Left ventricle myocardium inferior (tissue), 1 donor: ENCODE measurements at regions not wholly inside any gene's neighbourhood (a gene's known extent, or its start where the extent isn't known, plus 50 kb on each side); places are given as distances from the start of the nearest gene placed in this dataset.
A peak's percentile ranks its signal among the peaks of the same experiment; 100 is the strongest.

Source experiments
- DNase-seq: peaks from one replicate; pipeline ENCODE4 v3.0.0-alpha.2; 2020
- H3K27ac ChIP-seq: fragments of 200-600 bp; replicated peaks from 2 replicates; pipeline ENCODE4 v1.8.0; 2021
- H3K27me3 ChIP-seq: fragments of 200-600 bp; 2 replicates; pipeline ENCODE4 v1.8.0; 2021; ENCODE audit warnings: low read depth
- H3K36me3 ChIP-seq: fragments of 200-600 bp; 2 replicates; pipeline ENCODE4 v1.8.0; 2021
- H3K4me1 ChIP-seq: fragments of 200-600 bp; 2 replicates; pipeline ENCODE4 v1.8.0; 2021
- H3K4me3 ChIP-seq: fragments of 200-600 bp; 2 replicates; pipeline ENCODE4 v1.8.0; 2021; ENCODE audit warnings: mild to moderate bottlenecking, moderate library complexity
- H3K9me3 ChIP-seq: fragments of 200-600 bp; replicated peaks from 2 replicates; pipeline ENCODE4 v1.8.0; 2021
- CTCF ChIP-seq: fragments of 200-600 bp; IDR thresholded peaks from 2 replicates; pipeline ENCODE4 v1.8.0; 2021; ENCODE audit warnings: antibody characterized with exemption, mild to moderate bottlenecking, borderline replicate concordance
- intact Hi-C: fragments of 100-400 bp; cut with micrococcal nuclease; formaldehyde crosslinking; loops from one replicate; pipeline ENCODE4 v1.11.0; 2022
- donor health status: DM: no; HTN: yes; CAD: no; lungs with severe emphysema.

GRCh38 chr16:64880006-64880405, 241.9 kb downstream of the CDH11 start:
- no peak for TF ChIP-seq CTCF
- Histone ChIP-seq H3K4me3 (no peak overlapping the region), H3K9me3 (no peaks in the 10 kb centered on the region), H3K27ac (peak overlapping the region; percentile 45), H3K36me3 (no peaks in the 10 kb centered on the region), H3K27me3 (no peaks in the 10 kb centered on the region), H3K4me1 (peaks cover 7% of the 10 kb centered on the region)
- DNase-seq = no peak
- intact Hi-C loops = no loop called here

GRCh38 chr16:64878940-64879339, 242.9 kb downstream of the CDH11 start:
- H3K9me3 ChIP-seq = no peaks in the 10 kb centered on the region
- DNase-seq = no peak
- H3K27ac ChIP-seq = no peak overlapping the region
- no peaks in the 10 kb centered on the region for H3K27me3 ChIP-seq
- peaks cover 7% of the 10 kb centered on the region for H3K4me1 ChIP-seq
- intact Hi-C loops = no loop called here
- H3K36me3 ChIP-seq = no peaks in the 10 kb centered on the region
- TF ChIP-seq CTCF = no peak
- H3K4me3 ChIP-seq = no peak overlapping the region

- H3K27me3 ChIP-seq = no peaks in the 10 kb centered on the region
- no peaks in the 10 kb centered on the region for H3K4me1 ChIP-seq
- DNase-seq = no peak
- intact Hi-C loops = no loop called here
- H3K4me3 ChIP-seq = no peak overlapping the region
- H3K9me3 ChIP-seq = no peaks in the 10 kb centered on the region
- no peak overlapping the region for H3K27ac ChIP-seq
- no peak for TF ChIP-seq CTCF
- H3K36me3 ChIP-seq = no peaks in the 10 kb centered on the region
Measured at GRCh38 chr16:64872101-64872500, 249.8 kb downstream of the CDH11 start.

GRCh38 chr16:64870859-64871258, 251.0 kb downstream of the CDH11 start:
- H3K4me1 ChIP-seq = no peaks in the 10 kb centered on the region
- H3K36me3 ChIP-seq = no peaks in the 10 kb centered on the region
- no peak for TF ChIP-seq CTCF
- intact Hi-C loops = no loop called here
- no peak overlapping the region for H3K4me3 ChIP-seq
- H3K27me3 ChIP-seq = no peaks in the 10 kb centered on the region
- DNase-seq = no peak
- no peak overlapping the region for H3K27ac ChIP-seq
- H3K9me3 ChIP-seq = no peaks in the 10 kb centered on the region

GRCh38 chr16:64869781-64870180, 252.1 kb downstream of the CDH11 start:
- Histone ChIP-seq H3K9me3 (no peaks in the 10 kb centered on the region), H3K36me3 (no peaks in the 10 kb centered on the region), H3K4me3 (no peak overlapping the region), H3K27me3 (no peaks in the 10 kb centered on the region), H3K4me1 (peaks cover 6% of the 10 kb centered on the region), H3K27ac (no peak overlapping the region)
- intact Hi-C loops = no loop called here
- no peak for TF ChIP-seq CTCF
- DNase-seq = no peak

- intact Hi-C loops = no loop called here
- Histone ChIP-seq H3K4me1 (peaks cover 7% of the 10 kb centered on the region), H3K9me3 (no peaks in the 10 kb centered on the region), H3K36me3 (no peaks in the 10 kb centered on the region), H3K27ac (no peak overlapping the region), H3K4me3 (no peak overlapping the region), H3K27me3 (no peaks in the 10 kb centered on the region)
- TF ChIP-seq CTCF = no peak
- DNase-seq = no peak
Measured at GRCh38 chr16:64866021-64866420, 255.8 kb downstream of the CDH11 start.
